HepG2 (cell line): ENCODE measurements at regions not wholly inside any gene's neighbourhood (a gene's known extent, or its start where the extent isn't known, plus 50 kb on each side); places are given as distances from the start of the nearest gene placed in this dataset.

Source experiments
- FOSL2 ChIP-seq: sonication (generic); formaldehyde crosslinking; IDR thresholded peaks from 2 replicates; pipeline ENCODE4 v1.4.0; 2020; ENCODE audit warnings: missing genetic modification reagents
- FOXA1 ChIP-seq, 2 experiments: fragments of 450-650 bp in 1 of 2; sonication (generic) in 1 of 2; formaldehyde crosslinking in 1 of 2; IDR thresholded peaks; 2 replicates each; pipeline versions ENCODE4 v1.4.0 to v1.6.1; 2016 to 2020; ENCODE audit warnings: missing genetic modification reagents in 1 of 2
- FOXJ3 ChIP-seq: sonication (generic); formaldehyde crosslinking; IDR thresholded peaks from 2 replicates; pipeline ENCODE4 v1.4.0; 2020; ENCODE audit warnings: missing genetic modification reagents, mild to moderate bottlenecking, borderline replicate concordance
- FOXK2 ChIP-seq: fragments of 450-650 bp; IDR thresholded peaks from 2 replicates; pipeline ENCODE4 v1.6.1; 2016
- GABPB1 ChIP-seq: IDR thresholded peaks from 2 replicates; pipeline ENCODE4 v1.6.1; 2016; ENCODE audit warnings: mild to moderate bottlenecking, missing genetic modification reagents, moderate library complexity, missing compliant biosample characterization
- HIVEP1 ChIP-seq: sonication (generic); formaldehyde crosslinking; IDR thresholded peaks from 2 replicates; pipeline ENCODE4 v1.4.0; 2020; ENCODE audit warnings: mild to moderate bottlenecking, missing genetic modification reagents
- HOMEZ ChIP-seq: IDR thresholded peaks from 2 replicates; pipeline ENCODE4 v1.6.1; 2016; ENCODE audit warnings: low read depth
- HOXD1 ChIP-seq: sonication (generic); formaldehyde crosslinking; IDR thresholded peaks from 2 replicates; pipeline ENCODE4 v1.5.0; 2020; ENCODE audit warnings: missing genetic modification reagents
- KAT2B ChIP-seq: fragments of 150-350 bp; IDR thresholded peaks from 2 replicates; pipeline ENCODE4 v1.6.1; 2014; ENCODE audit warnings: low read depth, low read length, borderline replicate concordance
- MEIS2 ChIP-seq: sonication (generic); formaldehyde crosslinking; IDR thresholded peaks from 2 replicates; pipeline ENCODE4 v1.9.0; 2021; ENCODE audit warnings: mild to moderate bottlenecking, missing genetic modification reagents
- NR2F6 ChIP-seq, 2 experiments: IDR thresholded peaks; 2 replicates each; pipeline ENCODE4 v1.6.1; 2016; ENCODE audit warnings: antibody characterized with exemption in 1 of 2, mild to moderate bottlenecking in 1 of 2
- PPARG ChIP-seq: conservative IDR thresholded peaks from 2 replicates; pipeline ENCODE4 v1.6.1; 2016; ENCODE audit warnings: missing biosample characterization, missing genetic modification reagents
- SAFB2 ChIP-seq: sonication (generic); formaldehyde crosslinking; IDR thresholded peaks from 2 replicates; pipeline ENCODE4 v1.5.1; 2020; ENCODE audit warnings: missing genetic modification reagents, low read depth, mild to moderate bottlenecking, borderline replicate concordance
- SALL1 ChIP-seq: sonication (generic); formaldehyde crosslinking; IDR thresholded peaks from 2 replicates; pipeline ENCODE4 v1.8.0; 2022; ENCODE audit warnings: mild to moderate bottlenecking, missing genetic modification reagents
- SAP130 ChIP-seq: IDR thresholded peaks from 2 replicates; pipeline ENCODE4 v1.6.1; 2016; ENCODE audit warnings: low read depth
- SIX4 ChIP-seq: sonication (generic); formaldehyde crosslinking; IDR thresholded peaks from 2 replicates; pipeline ENCODE4 v1.4.0; 2020; ENCODE audit warnings: missing genetic modification reagents
- TFE3 ChIP-seq: IDR thresholded peaks from 2 replicates; pipeline ENCODE4 v1.6.1; 2016
- THAP11 ChIP-seq: IDR thresholded peaks from 2 replicates; pipeline ENCODE4 v1.6.1; 2016; ENCODE audit warnings: missing biosample characterization, missing genetic modification reagents
- ZBTB33 ChIP-seq: sonication (generic); formaldehyde crosslinking; IDR thresholded peaks from 2 replicates; pipeline ENCODE4 v1.4.0; 2020; ENCODE audit warnings: missing genetic modification reagents
- ZBTB7B ChIP-seq: sonication (generic); formaldehyde crosslinking; IDR thresholded peaks from 2 replicates; pipeline ENCODE4 v1.4.0; 2020; ENCODE audit warnings: missing genetic modification reagents
- ZKSCAN8 ChIP-seq: IDR thresholded peaks from 2 replicates; pipeline ENCODE4 v1.6.1; 2016; ENCODE audit warnings: borderline replicate concordance, missing genetic modification reagents, missing compliant biosample characterization
- ZMYM4 ChIP-seq: sonication (generic); formaldehyde crosslinking; IDR thresholded peaks from 2 replicates; pipeline ENCODE4 v1.8.1; 2023; ENCODE audit warnings: mild to moderate bottlenecking, missing genetic modification reagents
- ZNF337 ChIP-seq: sonication (generic); formaldehyde crosslinking; IDR thresholded peaks from 2 replicates; pipeline ENCODE4 v1.5.1; 2020; ENCODE audit warnings: missing genetic modification reagents, low read depth, mild to moderate bottlenecking, borderline replicate concordance

- TF ChIP-seq NR2F6 (IDR thresholded peaks at IDR 0.05) (peak; percentile 80), NR2F6 (CRISPR knock-in tag; IDR thresholded peaks at IDR 0.05) (peak; percentile 54; the same call in 1 of the 2 replicates), FOSL2 (CRISPR knock-in tag) (peak; percentile 80), ZBTB33 (CRISPR knock-in tag) (no peak), FOXK2 (no peak), MEIS2 (CRISPR knock-in tag) (peak; percentile 98), FOXA1 (IDR thresholded peaks at IDR 0.05) (no peak), FOXA1 (CRISPR knock-in tag; IDR thresholded peaks at IDR 0.05) (peak; percentile 66), PPARG (CRISPR knock-in tag) (peak; percentile 47; the same call in 1 of the 2 replicates), SAP130 (CRISPR knock-in tag) (peak; percentile 32; the same call in 1 of the 2 replicates), HOXD1 (peak; percentile 86; the same call in 1 of the 2 replicates), TFE3 (CRISPR knock-in tag) (peak; percentile 92), GABPB1 (CRISPR knock-in tag) (0 out of 2 replicates have a peak, but pooled peaks have one; percentile 15), KAT2B (no peak), HIVEP1 (CRISPR knock-in tag) (no peak), ZMYM4 (CRISPR knock-in tag) (peak; percentile 57), ZNF337 (CRISPR knock-in tag) (no peak), ZKSCAN8 (peak; percentile 23; the same call in 1 of the 2 replicates), HOMEZ (CRISPR knock-in tag) (peak; percentile 58; the same call in 1 of the 2 replicates), SIX4 (CRISPR knock-in tag) (peak; percentile 78), FOXJ3 (CRISPR knock-in tag) (peak; percentile 68; the same call in 1 of the 2 replicates), SAFB2 (CRISPR knock-in tag) (no peak), SALL1 (peak; percentile 81), ZBTB7B (CRISPR knock-in tag) (peak; percentile 40; the same call in 1 of the 2 replicates), THAP11 (peak; percentile 61)
Measured at GRCh38 chr3:80733522-80734176, 965.9 kb upstream of the ROBO1 start (continued).
